SK-N-SH treated with all-trans-retinoic acid at 6 μM for 48 hours (cell line): ENCODE measurements at regions not wholly inside any gene's neighbourhood (a gene's known extent, or its start where the extent isn't known, plus 50 kb on each side); places are given as distances from the start of the nearest gene placed in this dataset.
"Not testable (repeated sequence)": the region's sequence is repeated elsewhere in the genome, so short reads cannot be mapped to it uniquely, and the experiment has no call there.

Experiments
- ATAC-seq: fragments of 200-7000 bp; cut with Tn5 transposase; 3 replicates; pipeline ENCODE4 v1.9.1; 2020; ENCODE audit warnings: mild to moderate bottlenecking, moderate library complexity
- ARNTL ChIP-seq: fragments of 450-650 bp; formaldehyde crosslinking; IDR thresholded peaks from 2 replicates; pipeline ENCODE4 v1.5.0; 2020; ENCODE audit warnings: low read depth, mild to moderate bottlenecking, moderate library complexity, borderline replicate concordance
- BACH2 ChIP-seq: fragments of 250-450 bp; sonication (Bioruptor Pico); IDR thresholded peaks from 2 replicates; pipeline ENCODE4 v1.9.0; 2021; ENCODE audit warnings: mild to moderate bottlenecking, borderline replicate concordance
- CSDC2 ChIP-seq: fragments of 250-450 bp; sonication (Bioruptor Pico); IDR thresholded peaks from 2 replicates; pipeline ENCODE4 v1.5.0; 2020; ENCODE audit warnings: mild to moderate bottlenecking, moderate library complexity
- ESRRG ChIP-seq: fragments of 250-450 bp; sonication (Bioruptor Pico); IDR thresholded peaks from 2 replicates; pipeline ENCODE4 v1.6.1; 2021; ENCODE audit warnings: mild to moderate bottlenecking
- GLIS3 ChIP-seq: fragments of 250-450 bp; sonication (Bioruptor Pico); IDR thresholded peaks from 2 replicates; pipeline ENCODE4 v1.5.0; 2020; ENCODE audit warnings: mild to moderate bottlenecking, moderate library complexity
- ISL1 ChIP-seq: fragments of 250-450 bp; sonication (Bioruptor Pico); IDR thresholded peaks from 2 replicates; pipeline ENCODE4 v2.1.2; 2022; ENCODE audit warnings: mild to moderate bottlenecking, moderate library complexity
- OSR1 ChIP-seq: fragments of 250-450 bp; sonication (Bioruptor Pico); IDR thresholded peaks from 2 replicates; pipeline ENCODE4 v1.8.0; 2022; ENCODE audit warnings: moderate library complexity, mild to moderate bottlenecking, inconsistent platforms
- PPARA ChIP-seq: fragments of 250-450 bp; sonication (Bioruptor Pico); IDR thresholded peaks from 2 replicates; pipeline ENCODE4 v1.5.0; 2020; ENCODE audit warnings: mild to moderate bottlenecking, borderline replicate concordance
- RARB ChIP-seq: fragments of 250-450 bp; sonication (Bioruptor Pico); IDR thresholded peaks from 2 replicates; pipeline ENCODE4 v1.8.0; 2021; ENCODE audit warnings: mild to moderate bottlenecking, moderate library complexity
- SNAI2 ChIP-seq: fragments of 250-450 bp; sonication (Bioruptor Pico); IDR thresholded peaks from 2 replicates; pipeline ENCODE4 v1.5.0; 2020; ENCODE audit warnings: mild to moderate bottlenecking, moderate library complexity
- TCF4 ChIP-seq: fragments of 250-450 bp; sonication (Bioruptor Pico); IDR thresholded peaks from 2 replicates; pipeline ENCODE4 v1.8.0; 2021; ENCODE audit warnings: mild to moderate bottlenecking, moderate library complexity, borderline replicate concordance
- TOX ChIP-seq: fragments of 250-450 bp; sonication (Bioruptor Pico); IDR thresholded peaks from 2 replicates; pipeline ENCODE4 v1.8.0; 2021; ENCODE audit warnings: mild to moderate bottlenecking, moderate library complexity, borderline replicate concordance
- TSHZ2 ChIP-seq: fragments of 250-450 bp; sonication (Bioruptor Pico); IDR thresholded peaks from 2 replicates; pipeline ENCODE4 v1.5.0; 2020; ENCODE audit warnings: mild to moderate bottlenecking, moderate library complexity
- ZC3H10 ChIP-seq: fragments of 250-450 bp; sonication (Bioruptor Pico); IDR thresholded peaks from 2 replicates; pipeline ENCODE4 v1.5.1; 2021; ENCODE audit warnings: mild to moderate bottlenecking, moderate library complexity
- ZFP3 ChIP-seq: fragments of 250-450 bp; sonication (Bioruptor Pico); IDR thresholded peaks from 2 replicates; pipeline ENCODE4 v1.5.0; 2020; ENCODE audit warnings: mild to moderate bottlenecking, moderate library complexity
- ZFP30 ChIP-seq: fragments of 450-650 bp; formaldehyde crosslinking; IDR thresholded peaks from 2 replicates; pipeline ENCODE4 v1.5.0; 2022; ENCODE audit warnings: mild to moderate bottlenecking, moderate library complexity
- ZNF565 ChIP-seq: fragments of 450-650 bp; formaldehyde crosslinking; conservative IDR thresholded peaks from 2 replicates; pipeline ENCODE4 v1.5.0; 2020; ENCODE audit warnings: low read depth, mild to moderate bottlenecking, moderate library complexity
- ZNF70 ChIP-seq: fragments of 450-650 bp; formaldehyde crosslinking; IDR thresholded peaks from 2 replicates; pipeline ENCODE4 v1.5.0; 2020; ENCODE audit warnings: mild to moderate bottlenecking, moderate library complexity
- ZNF8 ChIP-seq: fragments of 450-650 bp; formaldehyde crosslinking; IDR thresholded peaks from 2 replicates; pipeline ENCODE4 v1.5.0; 2020; ENCODE audit warnings: mild to moderate bottlenecking, moderate library complexity
- TF ChIP-seq, protein P1 (sequence below): fragments of 250-450 bp; sonication (Bioruptor Pico); IDR thresholded peaks from 2 replicates; pipeline ENCODE4 v1.5.1; 2021; ENCODE audit warnings: mild to moderate bottlenecking, moderate library complexity
- TF ChIP-seq, protein P2 (sequence below): fragments of 250-450 bp; sonication (Bioruptor Pico); IDR thresholded peaks from 2 replicates; pipeline ENCODE4 v1.8.0; 2021; ENCODE audit warnings: low read depth, mild to moderate bottlenecking, moderate library complexity, borderline replicate concordance
- TF ChIP-seq, protein P3 (sequence below): fragments of 250-450 bp; sonication (Bioruptor Pico); IDR thresholded peaks from 2 replicates; pipeline ENCODE4 v1.8.0; 2020; ENCODE audit warnings: mild to moderate bottlenecking, moderate library complexity, borderline replicate concordance

- no peak for ATAC-seq
- no peak for TF ChIP-seq ARNTL (CRISPR knock-in tag)
- TF ChIP-seq, protein P1, sequence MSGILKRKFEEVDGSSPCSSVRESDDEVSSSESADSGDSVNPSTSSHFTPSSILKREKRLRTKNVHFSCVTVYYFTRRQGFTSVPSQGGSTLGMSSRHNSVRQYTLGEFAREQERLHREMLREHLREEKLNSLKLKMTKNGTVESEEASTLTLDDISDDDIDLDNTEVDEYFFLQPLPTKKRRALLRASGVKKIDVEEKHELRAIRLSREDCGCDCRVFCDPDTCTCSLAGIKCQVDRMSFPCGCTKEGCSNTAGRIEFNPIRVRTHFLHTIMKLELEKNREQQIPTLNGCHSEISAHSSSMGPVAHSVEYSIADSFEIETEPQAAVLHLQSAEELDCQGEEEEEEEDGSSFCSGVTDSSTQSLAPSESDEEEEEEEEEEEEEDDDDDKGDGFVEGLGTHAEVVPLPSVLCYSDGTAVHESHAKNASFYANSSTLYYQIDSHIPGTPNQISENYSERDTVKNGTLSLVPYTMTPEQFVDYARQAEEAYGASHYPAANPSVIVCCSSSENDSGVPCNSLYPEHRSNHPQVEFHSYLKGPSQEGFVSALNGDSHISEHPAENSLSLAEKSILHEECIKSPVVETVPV (CRISPR knock-in tag) = no peak
- TF ChIP-seq TSHZ2 = no peak
- TF ChIP-seq ZNF565 (CRISPR knock-in tag) = no peak
- TF ChIP-seq PPARA (CRISPR knock-in tag) = no peak
- TF ChIP-seq CSDC2 = no peak
- TF ChIP-seq RARB = no peak
- no peak for TF ChIP-seq GLIS3 (CRISPR knock-in tag)
- TF ChIP-seq TCF4 (CRISPR knock-in tag) = no peak
- no peak for TF ChIP-seq SNAI2 (CRISPR knock-in tag)
- TF ChIP-seq, protein P2, sequence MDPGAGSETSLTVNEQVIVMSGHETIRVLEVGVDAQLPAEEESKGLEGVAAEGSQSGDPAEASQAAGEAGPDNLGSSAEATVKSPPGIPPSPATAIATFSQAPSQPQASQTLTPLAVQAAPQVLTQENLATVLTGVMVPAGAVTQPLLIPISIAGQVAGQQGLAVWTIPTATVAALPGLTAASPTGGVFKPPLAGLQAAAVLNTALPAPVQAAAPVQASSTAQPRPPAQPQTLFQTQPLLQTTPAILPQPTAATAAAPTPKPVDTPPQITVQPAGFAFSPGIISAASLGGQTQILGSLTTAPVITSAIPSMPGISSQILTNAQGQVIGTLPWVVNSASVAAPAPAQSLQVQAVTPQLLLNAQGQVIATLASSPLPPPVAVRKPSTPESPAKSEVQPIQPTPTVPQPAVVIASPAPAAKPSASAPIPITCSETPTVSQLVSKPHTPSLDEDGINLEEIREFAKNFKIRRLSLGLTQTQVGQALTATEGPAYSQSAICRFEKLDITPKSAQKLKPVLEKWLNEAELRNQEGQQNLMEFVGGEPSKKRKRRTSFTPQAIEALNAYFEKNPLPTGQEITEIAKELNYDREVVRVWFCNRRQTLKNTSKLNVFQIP (CRISPR knock-in tag) = no peak
- TF ChIP-seq TOX (CRISPR knock-in tag) = no peak
- no peak for TF ChIP-seq ZC3H10
- TF ChIP-seq ZNF8 (CRISPR knock-in tag) = no peak
- TF ChIP-seq OSR1 (CRISPR knock-in tag) = no peak
- no peak for TF ChIP-seq BACH2 (CRISPR knock-in tag)
- no peak for TF ChIP-seq ISL1 (CRISPR knock-in tag)
- TF ChIP-seq ZNF70 (CRISPR knock-in tag) = no peak
- TF ChIP-seq ZFP3 (CRISPR knock-in tag) = no peak
- TF ChIP-seq ZFP30 = no peak
- TF ChIP-seq, all 23 proteins: peak for 0
Observed at GRCh38 chr12:102297412-102297811, 99.8 kb upstream of the PMCH start.

- TF ChIP-seq, protein P3, sequence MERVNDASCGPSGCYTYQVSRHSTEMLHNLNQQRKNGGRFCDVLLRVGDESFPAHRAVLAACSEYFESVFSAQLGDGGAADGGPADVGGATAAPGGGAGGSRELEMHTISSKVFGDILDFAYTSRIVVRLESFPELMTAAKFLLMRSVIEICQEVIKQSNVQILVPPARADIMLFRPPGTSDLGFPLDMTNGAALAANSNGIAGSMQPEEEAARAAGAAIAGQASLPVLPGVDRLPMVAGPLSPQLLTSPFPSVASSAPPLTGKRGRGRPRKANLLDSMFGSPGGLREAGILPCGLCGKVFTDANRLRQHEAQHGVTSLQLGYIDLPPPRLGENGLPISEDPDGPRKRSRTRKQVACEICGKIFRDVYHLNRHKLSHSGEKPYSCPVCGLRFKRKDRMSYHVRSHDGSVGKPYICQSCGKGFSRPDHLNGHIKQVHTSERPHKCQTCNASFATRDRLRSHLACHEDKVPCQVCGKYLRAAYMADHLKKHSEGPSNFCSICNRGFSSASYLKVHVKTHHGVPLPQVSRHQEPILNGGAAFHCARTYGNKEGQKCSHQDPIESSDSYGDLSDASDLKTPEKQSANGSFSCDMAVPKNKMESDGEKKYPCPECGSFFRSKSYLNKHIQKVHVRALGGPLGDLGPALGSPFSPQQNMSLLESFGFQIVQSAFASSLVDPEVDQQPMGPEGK = no peak
- TF ChIP-seq ZNF70 (CRISPR knock-in tag) (no peak), ESRRG (CRISPR knock-in tag) (no peak), CSDC2 (no peak), RARB (no peak), ARNTL (CRISPR knock-in tag) (no peak)
Observed at GRCh38 chr12:102294568-102294967, 96.9 kb upstream of the PMCH start.

DNA sequence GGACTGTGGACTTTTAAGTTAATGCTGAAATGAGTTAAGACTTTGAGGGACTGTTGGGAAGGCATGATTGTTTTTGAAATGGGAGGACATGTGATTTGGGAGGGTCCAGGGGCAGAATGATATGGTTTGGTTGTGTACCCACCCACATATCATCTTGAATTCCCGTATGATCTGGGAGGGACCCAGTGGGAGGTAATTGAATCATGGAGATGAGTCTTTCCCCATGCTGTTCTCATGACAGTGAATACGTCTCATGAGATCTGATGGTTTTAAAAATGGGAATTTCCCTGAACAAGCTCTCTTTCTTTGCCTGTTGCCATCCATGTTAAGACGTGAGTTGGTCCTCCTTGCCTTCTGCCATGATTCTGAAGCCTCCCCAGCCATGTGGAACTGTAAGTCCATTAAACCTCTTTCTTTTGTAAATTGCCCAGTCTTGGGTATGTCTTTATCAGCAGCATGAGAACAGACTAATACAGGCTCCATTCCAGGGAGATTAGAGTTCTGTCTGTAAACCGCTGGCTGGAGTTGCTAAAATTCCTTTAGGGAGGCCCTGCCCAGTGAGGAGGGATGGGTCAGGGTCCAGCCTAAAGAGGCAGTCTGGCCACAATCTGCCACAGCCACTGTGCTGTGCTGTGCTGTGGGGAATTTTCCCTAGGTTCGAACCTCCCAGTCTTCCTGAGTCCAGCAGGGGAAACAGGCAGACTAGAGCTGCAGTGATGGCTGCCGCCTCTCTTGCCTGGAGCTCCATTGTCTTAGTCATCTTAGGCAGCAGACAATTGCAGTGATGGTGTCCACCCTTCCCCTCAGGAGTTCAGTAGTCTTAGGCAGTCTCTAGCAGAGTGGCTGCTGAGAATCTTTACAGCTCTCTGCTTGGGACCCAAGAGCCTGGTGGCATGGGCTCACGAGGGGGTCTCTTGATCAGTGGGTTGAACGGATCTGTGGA, 94.1 kb upstream of the PMCH start:
- not testable (repeated sequence) for ATAC-seq

More at GRCh38 chr12:102294568-102294967, 96.9 kb upstream of the PMCH start:
- no peak for ATAC-seq

GRCh38 chr12:102289702-102290101, 92.1 kb upstream of the PMCH start:
- not testable (repeated sequence) for ATAC-seq
